ENCODE measurements at regions not wholly inside any gene's neighbourhood (a gene's known extent, or its start where the extent isn't known, plus 50 kb on each side); places are given as distances from the start of the nearest gene placed in this dataset.

GRCh38 chr10:78627254-78627795, 441.4 kb upstream of the ZMIZ1 start:
- no peaks in the 10 kb centered on the region for H3K36me3 ChIP-seq (ENCODE audit: insufficient read depth, low read length)

GRCh38 chr10:78628976-78629375, 439.8 kb upstream of the ZMIZ1 start:
- Histone ChIP-seq H3K4me3 (ENCODE audit: low read depth, low read length, poor library complexity, severe bottlenecking) (no peak overlapping the region), H2AFZ (ENCODE audit: low read length) (no peak overlapping the region), H3F3A (ENCODE audit: insufficient read depth, low read length) (no peaks in the 10 kb centered on the region), H3K9ac (ENCODE audit: low read length) (no peak overlapping the region), H4K20me1 (ENCODE audit: insufficient read depth, low read length) (no peaks in the 10 kb centered on the region), H3K4me2 (ENCODE audit: low read length) (no peak overlapping the region), H3K27me3 (ENCODE audit: insufficient read depth, low read length) (no peaks in the 10 kb centered on the region), H3K9me2 (ENCODE audit: low read depth, low read length) (no peaks in the 10 kb centered on the region), H3K27ac (ENCODE audit: low read depth, low read length, poor library complexity, severe bottlenecking) (no peak overlapping the region), H3K36me3 (ENCODE audit: insufficient read depth, low read length) (no peaks in the 10 kb centered on the region), H3K79me2 (ENCODE audit: insufficient read depth, low read length) (no peaks in the 10 kb centered on the region), H3K4me1 (ENCODE audit: insufficient read depth, low read length, severe bottlenecking) (no peaks in the 10 kb centered on the region), H3K9me3 (ENCODE audit: low read length) (no peaks in the 10 kb centered on the region)
- no peak for TF ChIP-seq EZH2 (IDR thresholded peaks at IDR 0.05; ENCODE audit: borderline replicate concordance, low read length)
- no peak for TF ChIP-seq CTCF (IDR thresholded peaks at IDR 0.05; ENCODE audit: low read length)

More at GRCh38 chr10:78627254-78627795, 441.4 kb upstream of the ZMIZ1 start:
- Histone ChIP-seq H3K27me3 (ENCODE audit: insufficient read depth, low read length) (no peaks in the 10 kb centered on the region), H3K9ac (ENCODE audit: low read length) (no peak overlapping the region), H3K4me1 (ENCODE audit: insufficient read depth, low read length, severe bottlenecking) (no peaks in the 10 kb centered on the region), H3K4me2 (ENCODE audit: low read length) (no peak overlapping the region), H3K4me3 (ENCODE audit: low read depth, low read length, poor library complexity, severe bottlenecking) (no peak overlapping the region), H3K27ac (ENCODE audit: low read depth, low read length, poor library complexity, severe bottlenecking) (no peak overlapping the region), H3F3A (ENCODE audit: insufficient read depth, low read length) (no peaks in the 10 kb centered on the region), H3K79me2 (ENCODE audit: insufficient read depth, low read length) (no peaks in the 10 kb centered on the region), H3K9me3 (ENCODE audit: low read length) (no peaks in the 10 kb centered on the region), H2AFZ (ENCODE audit: low read length) (no peak overlapping the region), H3K9me2 (ENCODE audit: low read depth, low read length) (no peaks in the 10 kb centered on the region), H4K20me1 (ENCODE audit: insufficient read depth, low read length) (no peaks in the 10 kb centered on the region)
- TF ChIP-seq CTCF (IDR thresholded peaks at IDR 0.05; ENCODE audit: low read length) (no peak), EZH2 (IDR thresholded peaks at IDR 0.05; ENCODE audit: borderline replicate concordance, low read length) (no peak)

- H3K4me2 ChIP-seq (ENCODE audit: low read length): no peak overlapping the region
These were observed 439.0 kb upstream of the ZMIZ1 start for GRCh38 chr10:78629773-78630172.

More at GRCh38 chr10:78629773-78630172, 439.0 kb upstream of the ZMIZ1 start:
- Histone ChIP-seq H3K27me3 (ENCODE audit: insufficient read depth, low read length) (no peaks in the 10 kb centered on the region), H3F3A (ENCODE audit: insufficient read depth, low read length) (no peaks in the 10 kb centered on the region), H3K9me3 (ENCODE audit: low read length) (no peaks in the 10 kb centered on the region), H3K4me1 (ENCODE audit: insufficient read depth, low read length, severe bottlenecking) (no peaks in the 10 kb centered on the region), H4K20me1 (ENCODE audit: insufficient read depth, low read length) (no peaks in the 10 kb centered on the region), H3K9me2 (ENCODE audit: low read depth, low read length) (no peaks in the 10 kb centered on the region), H3K79me2 (ENCODE audit: insufficient read depth, low read length) (no peaks in the 10 kb centered on the region), H3K27ac (ENCODE audit: low read depth, low read length, poor library complexity, severe bottlenecking) (no peak overlapping the region), H3K36me3 (ENCODE audit: insufficient read depth, low read length) (no peaks in the 10 kb centered on the region), H3K4me3 (ENCODE audit: low read depth, low read length, poor library complexity, severe bottlenecking) (no peak overlapping the region), H2AFZ (ENCODE audit: low read length) (no peak overlapping the region), H3K9ac (ENCODE audit: low read length) (no peak overlapping the region)
- TF ChIP-seq EZH2 (IDR thresholded peaks at IDR 0.05; ENCODE audit: borderline replicate concordance, low read length) (no peak), CTCF (IDR thresholded peaks at IDR 0.05; ENCODE audit: low read length) (no peak)
